ENCODE measurements at regions not wholly inside any gene's neighbourhood (a gene's known extent, or its start where the extent isn't known, plus 50 kb on each side); places are given as distances from the start of the nearest gene placed in this dataset.

GRCh38 chr14:35985474-35986218, 159.5 kb downstream of the BRMS1L start:
- H4K20me1 ChIP-seq (ENCODE audit: insufficient read depth) = no peaks in the 10 kb centered on the region
- ATAC-seq (peak; percentile 80), DNase-seq (ENCODE audit: low read depth, low spot score) (peak; percentile 15)
- H3K9me2 ChIP-seq (ENCODE audit: insufficient read depth) = no peaks in the 10 kb centered on the region
- H3K79me2 ChIP-seq (ENCODE audit: insufficient read depth, low read length) = no peaks in the 10 kb centered on the region
- no peaks in the 10 kb centered on the region for H3K36me3 ChIP-seq (ENCODE audit: control insufficient read depth in 1 of 2, insufficient read depth in 2 of 2, low read length in 2 of 2)
- H2AFZ ChIP-seq (ENCODE audit: low read depth, low read length, poor library complexity, severe bottlenecking) = no peak overlapping the region
- no peak overlapping the region for H3K4me2 ChIP-seq (ENCODE audit: low read length)
- H3K4me1 ChIP-seq (ENCODE audit: control insufficient read depth in 1 of 2, insufficient read depth in 2 of 2, low read length in 2 of 2) = peaks cover 0 to 8% of the 10 kb centered on the region in 2 experiments; a peak in 2 of 4 replicates
- H3K27ac ChIP-seq (ENCODE audit: low read depth, low read length) = no peak overlapping the region
- ChIA-PET POLR2A (no interaction called here), RAD21 (ENCODE audit: low non-redundant PET in 1 of 2, low total read pairs in 2 of 2, uncharacterized antibody in 2 of 2, unreplicated experiment in 2 of 2) (no interaction called here), CTCF (interaction anchor here (1.3 to 1.7 kb wide), 3 partner anchors 19 to 84 kb away, joined by 5 to 6 read pairs (median 6); no protein-coding TSS in a partner anchor)
- no peaks in the 10 kb centered on the region for H3K9me3 ChIP-seq (ENCODE audit: control insufficient read depth in 1 of 2, insufficient read depth in 1 of 2, low read depth in 1 of 2, low read length in 2 of 2)
- no TSS peak for BruUV-seq (replicated peaks)
- H3K9ac ChIP-seq (ENCODE audit: low read length) = no peak overlapping the region
- no peaks in the 10 kb centered on the region for H3K27me3 ChIP-seq (ENCODE audit: insufficient read depth, low read length)
- no peak for TF ChIP-seq SIN3A (IDR thresholded peaks at IDR 0.05; ENCODE audit: low read depth)
- peak in 2 of 3 experiments; percentile 43 to 58; a peak in 4 of 6 replicates for TF ChIP-seq CTCF (IDR thresholded peaks at IDR 0.05 in 2 of 3, conservative IDR thresholded peaks at IDR 0.05 in 1 of 3; ENCODE audit: borderline replicate concordance in 1 of 3, insufficient read depth in 1 of 3, low read depth in 2 of 3, low read length in 2 of 3)
- H3K4me3 ChIP-seq (replicated peaks in 1 of 2; ENCODE audit: low read depth in 1 of 2, low read length in 2 of 2) = no peak overlapping the region
- intact Hi-C loops (cut with micrococcal nuclease) = no loop called here

GRCh38 chr14:35979531-35979930, 153.4 kb downstream of the BRMS1L start:
- Histone ChIP-seq H3K36me3 (ENCODE audit: control insufficient read depth in 1 of 2, insufficient read depth in 2 of 2, low read length in 2 of 2) (no peaks in the 10 kb centered on the region), H3K27me3 (ENCODE audit: insufficient read depth, low read length) (no peaks in the 10 kb centered on the region), H3K27ac (ENCODE audit: low read depth, low read length) (no peak overlapping the region), H3K9me2 (ENCODE audit: insufficient read depth) (no peaks in the 10 kb centered on the region), H3K9ac (ENCODE audit: low read length) (no peak overlapping the region), H3K79me2 (ENCODE audit: insufficient read depth, low read length) (no peaks in the 10 kb centered on the region), H4K20me1 (ENCODE audit: insufficient read depth) (no peaks in the 10 kb centered on the region), H3K4me2 (ENCODE audit: low read length) (no peak overlapping the region), H3K4me3 (replicated peaks in 1 of 2; ENCODE audit: low read depth in 1 of 2, low read length in 2 of 2) (no peak overlapping the region), H3K9me3 (ENCODE audit: control insufficient read depth in 1 of 2, insufficient read depth in 1 of 2, low read depth in 1 of 2, low read length in 2 of 2) (no peaks in the 10 kb centered on the region), H3K4me1 (ENCODE audit: control insufficient read depth in 1 of 2, insufficient read depth in 2 of 2, low read length in 2 of 2) (no peaks in the 10 kb centered on the region), H2AFZ (ENCODE audit: low read depth, low read length, poor library complexity, severe bottlenecking) (no peak overlapping the region)
- ATAC-seq = no peak
- no peak for TF ChIP-seq FOSL1 (IDR thresholded peaks at IDR 0.05; ENCODE audit: low read depth)
- TF ChIP-seq YY1 (IDR thresholded peaks at IDR 0.05; ENCODE audit: extremely low read depth, insufficient replicate concordance, low read depth, low read length) = no peak
- no peak for TF ChIP-seq CBX3 (IDR thresholded peaks at IDR 0.05; ENCODE audit: low read depth)
- CTCF ChIA-PET = no interaction called here
- no TSS peak for BruUV-seq (replicated peaks)
- intact Hi-C loops (cut with micrococcal nuclease) = no loop called here
- DNase-seq (ENCODE audit: low read depth, low spot score) = no peak
- RAD21 ChIA-PET (ENCODE audit: low non-redundant PET in 1 of 2, low total read pairs in 2 of 2, uncharacterized antibody in 2 of 2, unreplicated experiment in 2 of 2) = no interaction called here
- POLR2A ChIA-PET = no interaction called here

All from HCT116 (cell line).